Left lobe of liver (tissue), 2 donors: ENCODE measurements at regions not wholly inside any gene's neighbourhood (a gene's known extent, or its start where the extent isn't known, plus 50 kb on each side); places are given as distances from the start of the nearest gene placed in this dataset.
A peak's percentile ranks its signal among the peaks of the same experiment; 100 is the strongest.
"Not testable (repeated sequence)": the region's sequence is repeated elsewhere in the genome, so short reads cannot be mapped to it uniquely, and the experiment has no call there.

Source experiments
- ATAC-seq: fragments of 200-7000 bp; cut with Tn5 transposase; one replicate; pipeline ENCODE4 v1.9.1; 2020; ENCODE audit warnings: mild to moderate bottlenecking, moderate library complexity
- DNase-seq: peaks from one replicate; pipeline ENCODE4 v3.0.0-alpha.2; 2020; ENCODE audit warnings: low spot score
- donor health status: DM: no; HTN: no; CAD: no; lungs with moderate emphysema.
- donor health status: DM: no; HTN: yes; CAD: no.

- not testable (repeated sequence) for DNase-seq, ATAC-seq
These were observed 161.9 kb downstream of the C16orf95 start for GRCh38 chr16:87155315-87155714.

GRCh38 chr16:87156195-87156594 is 161.0 kb downstream of the C16orf95 start:
- DNase-seq (no peak), ATAC-seq (no peak)

GRCh38 chr16:87160234-87160636 is 157.0 kb downstream of the C16orf95 start:
- DNase-seq = no peak
- ATAC-seq = peak; percentile 76

- ATAC-seq = no peak
- DNase-seq = no peak
These were observed 156.4 kb downstream of the C16orf95 start for GRCh38 chr16:87160701-87161337.

- not testable (repeated sequence) for ATAC-seq, DNase-seq
These were observed 155.8 kb downstream of the C16orf95 start for GRCh38 chr16:87161410-87161809.

GRCh38 chr16:87161822-87162676 is 155.1 kb downstream of the C16orf95 start:
- DNase-seq (no peak), ATAC-seq (no peak)

GRCh38 chr16:87162799-87163198 is 154.4 kb downstream of the C16orf95 start:
- DNase-seq, ATAC-seq: not testable (repeated sequence)

GRCh38 chr16:87163637-87164036 is 153.6 kb downstream of the C16orf95 start:
- no peak for DNase-seq
- no peak for ATAC-seq

- ATAC-seq (no peak), DNase-seq (no peak)
These were observed 152.0 kb downstream of the C16orf95 start for GRCh38 chr16:87165151-87165550.

GRCh38 chr16:87165885-87166284 is 151.3 kb downstream of the C16orf95 start:
- no peak for ATAC-seq
- DNase-seq = no peak

- DNase-seq (no peak), ATAC-seq (no peak)
These were observed 150.9 kb downstream of the C16orf95 start for GRCh38 chr16:87166321-87166720.

GRCh38 chr16:87166934-87167333 is 150.3 kb downstream of the C16orf95 start:
- ATAC-seq = no peak
- DNase-seq = no peak

- peak; percentile 78 for DNase-seq
- peak; percentile 83 for ATAC-seq
These were observed 147.6 kb downstream of the C16orf95 start for GRCh38 chr16:87169509-87169995.

- DNase-seq = no peak
- no peak for ATAC-seq
These were observed 146.9 kb downstream of the C16orf95 start for GRCh38 chr16:87170310-87170709.

- ATAC-seq (no peak), DNase-seq (no peak)
These were observed 145.5 kb downstream of the C16orf95 start for GRCh38 chr16:87171723-87172122.

GRCh38 chr16:87172632-87173031 is 144.6 kb downstream of the C16orf95 start:
- no peak for ATAC-seq

GRCh38 chr16:87173294-87173893 is 143.8 kb downstream of the C16orf95 start:
- DNase-seq = no peak
- ATAC-seq = no peak

More at GRCh38 chr16:87172632-87173031, 144.6 kb downstream of the C16orf95 start:
- DNase-seq = no peak

- DNase-seq (no peak), ATAC-seq (no peak)
These were observed 143.1 kb downstream of the C16orf95 start for GRCh38 chr16:87174061-87174460.

GRCh38 chr16:87176735-87177134 is 140.5 kb downstream of the C16orf95 start:
- DNase-seq (no peak), ATAC-seq (no peak)

GRCh38 chr16:87177673-87178072 is 139.5 kb downstream of the C16orf95 start:
- ATAC-seq = no peak
- DNase-seq = no peak

- DNase-seq (no peak), ATAC-seq (peak; percentile 32)
These were observed 138.9 kb downstream of the C16orf95 start for GRCh38 chr16:87178177-87178863.
